Bronchial epithelial cell (primary cell): ENCODE measurements at regions not wholly inside any gene's neighbourhood (a gene's known extent, or its start where the extent isn't known, plus 50 kb on each side); places are given as distances from the start of the nearest gene placed in this dataset.

Experiments
- DNase-seq: peaks from one replicate; pipeline ENCODE4 v3.0.0-alpha.2; 2010; ENCODE audit warnings: low read depth
- FAIRE-seq: peaks from 2 replicates; lab custom pipeline; 2011; peaks lifted over from hg19 to GRCh38; lab: Jason Lieb, UNC
- H3K27me3 ChIP-seq: 2 replicates; pipeline ENCODE4 v1.5.1; 2011; ENCODE audit warnings: low read length; ENCODE audit not compliant: control insufficient read depth, insufficient read depth
- H3K36me3 ChIP-seq: 2 replicates; pipeline ENCODE4 v1.5.1; 2011; ENCODE audit warnings: low read length; ENCODE audit not compliant: control insufficient read depth, insufficient read depth
- H3K4me3 ChIP-seq: 2 replicates; pipeline ENCODE4 v1.5.1; 2011; ENCODE audit warnings: mild to moderate bottlenecking, low read depth, low read length, control low read depth
- CTCF ChIP-seq: IDR thresholded peaks from 2 replicates; pipeline ENCODE4 v1.5.1; 2011; ENCODE audit warnings: mild to moderate bottlenecking, moderate library complexity, low read length, control low read depth, inconsistent platforms; ENCODE audit not compliant: insufficient read depth, severe bottlenecking

GRCh38 chr21:18801468-18801867, 397.9 kb upstream of the TMPRSS15 start:
- H3K4me3 ChIP-seq, result no peak overlapping the region
- H3K27me3 ChIP-seq, result no peaks in the 10 kb centered on the region
- H3K36me3 ChIP-seq, result no peaks in the 10 kb centered on the region
- no peak for TF ChIP-seq CTCF
- DNase-seq (peak; percentile 7), FAIRE-seq (no peak)

- no peak for FAIRE-seq
- DNase-seq, result no peak
Measured at GRCh38 chr21:18803624-18804023, 400.0 kb upstream of the TMPRSS15 start.

GRCh38 chr21:18810136-18810535, 406.6 kb upstream of the TMPRSS15 start:
- no peak for FAIRE-seq
- DNase-seq, result no peak
- no peak for TF ChIP-seq CTCF

More at GRCh38 chr21:18803624-18804023, 400.0 kb upstream of the TMPRSS15 start:
- no peak for TF ChIP-seq CTCF
- Histone ChIP-seq H3K27me3 (no peaks in the 10 kb centered on the region), H3K4me3 (no peak overlapping the region), H3K36me3 (no peaks in the 10 kb centered on the region)

DNA sequence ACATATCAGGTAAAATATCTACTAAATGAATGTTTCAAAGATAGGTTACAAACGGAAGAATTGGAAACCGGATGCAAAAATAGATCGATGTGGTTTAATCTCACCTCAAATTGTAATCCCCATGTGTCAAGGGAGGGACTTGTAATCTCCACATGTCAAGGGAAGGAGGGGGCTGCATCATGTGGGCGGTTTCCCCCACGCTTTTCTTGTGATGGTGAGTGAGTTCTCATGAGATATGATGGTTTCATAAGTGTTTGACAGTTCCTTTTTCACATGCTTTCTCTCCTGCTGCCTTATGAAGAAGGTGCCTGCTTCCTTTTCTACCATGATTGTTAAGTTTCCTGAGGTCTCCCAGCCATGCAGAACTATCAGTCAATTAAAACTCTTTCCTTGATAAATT, 408.7 kb upstream of the TMPRSS15 start:
- no peaks in the 10 kb centered on the region for H3K36me3 ChIP-seq
- no peak for FAIRE-seq

More at GRCh38 chr21:18810136-18810535, 406.6 kb upstream of the TMPRSS15 start:
- no peak overlapping the region for H3K4me3 ChIP-seq
- no peaks in the 10 kb centered on the region for H3K27me3 ChIP-seq
- H3K36me3 ChIP-seq, result no peaks in the 10 kb centered on the region

GRCh38 chr21:18819507-18819906, 415.9 kb upstream of the TMPRSS15 start:
- no peaks in the 10 kb centered on the region for H3K27me3 ChIP-seq
- no peaks in the 10 kb centered on the region for H3K36me3 ChIP-seq
- H3K4me3 ChIP-seq, result no peak overlapping the region
- FAIRE-seq (no peak), DNase-seq (no peak)
- TF ChIP-seq CTCF, result no peak

More for the DNA sequence above, 408.7 kb upstream of the TMPRSS15 start:
- H3K27me3 ChIP-seq, result no peaks in the 10 kb centered on the region
- DNase-seq, result no peak
- no peak overlapping the region for H3K4me3 ChIP-seq
- no peak for TF ChIP-seq CTCF

GRCh38 chr21:18826562-18826961, 423.0 kb upstream of the TMPRSS15 start:
- DNase-seq (no peak), FAIRE-seq (no peak)
- TF ChIP-seq CTCF, result no peak
- Histone ChIP-seq H3K4me3 (no peak overlapping the region), H3K27me3 (no peaks in the 10 kb centered on the region), H3K36me3 (no peaks in the 10 kb centered on the region)
